Fibroblast of skin of right quadriceps (primary cell): ENCODE measurements at regions not wholly inside any gene's neighbourhood (a gene's known extent, or its start where the extent isn't known, plus 50 kb on each side); places are given as distances from the start of the nearest gene placed in this dataset.
"Not testable (repeated sequence)": the region's sequence is repeated elsewhere in the genome, so short reads cannot be mapped to it uniquely, and the experiment has no call there.

Experiments used
- DNase-seq: peaks from one replicate; pipeline ENCODE4 v3.0.0-alpha.2; 2013

- DNase-seq = peak; percentile 88
Measured at GRCh38 chr9:21708260-21708711, 94.2 kb upstream of the MTAP start.

GRCh38 chr9:21708856-21709255 is 93.6 kb upstream of the MTAP start:
- peak; percentile 53 for DNase-seq

GRCh38 chr9:21709464-21710058 is 92.9 kb upstream of the MTAP start:
- DNase-seq = peak; percentile 48

- peak; percentile 59 for DNase-seq
Measured at GRCh38 chr9:21710548-21711191, 91.8 kb upstream of the MTAP start.

GRCh38 chr9:21711504-21711903 is 90.9 kb upstream of the MTAP start:
- peak; percentile 67 for DNase-seq

GRCh38 chr9:21715408-21715807 is 87.0 kb upstream of the MTAP start:
- DNase-seq = no peak

GRCh38 chr9:21720758-21721157 is 81.7 kb upstream of the MTAP start:
- no peak for DNase-seq

GRCh38 chr9:21727411-21727810 is 75.0 kb upstream of the MTAP start:
- DNase-seq = not testable (repeated sequence)

- DNase-seq = peak; percentile 88
Measured at GRCh38 chr9:21728781-21729180, 73.7 kb upstream of the MTAP start.

GRCh38 chr9:21729648-21730047 is 72.8 kb upstream of the MTAP start:
- DNase-seq = peak; percentile 29

- DNase-seq = no peak
Measured at GRCh38 chr9:21730899-21731298, 71.5 kb upstream of the MTAP start.

- peak; percentile 27 for DNase-seq
Measured at GRCh38 chr9:21741151-21741550, 61.3 kb upstream of the MTAP start.

GRCh38 chr9:21744320-21744719 is 58.1 kb upstream of the MTAP start:
- no peak for DNase-seq

- peak; percentile 85 for DNase-seq
Measured at GRCh38 chr9:21744841-21745240, 57.6 kb upstream of the MTAP start.

GRCh38 chr9:21746550-21746949 is 55.9 kb upstream of the MTAP start:
- DNase-seq = no peak

- DNase-seq = peak; percentile 88
Measured at GRCh38 chr9:21747175-21747574, 55.3 kb upstream of the MTAP start.

- peak; percentile 32 for DNase-seq
Measured at GRCh38 chr9:21750021-21750735, 52.3 kb upstream of the MTAP start.

- no peak for DNase-seq
Measured at GRCh38 chr9:21751998-21752397, 50.4 kb upstream of the MTAP start.
